OCI-LY3 (cell line): ENCODE measurements at regions not wholly inside any gene's neighbourhood (a gene's known extent, or its start where the extent isn't known, plus 50 kb on each side); places are given as distances from the start of the nearest gene placed in this dataset.

Source experiments
- H2AFZ ChIP-seq: fragments of 200-600, 300-600 bp; shearing (Covaris generic); 2 replicates; pipeline ENCODE4 v1.6.0; 2014; ENCODE audit warnings: antibody characterized with exemption, low read depth, low read length
- H3K27ac ChIP-seq: fragments of 200-600, 300-600 bp; sonication (generic); 2 replicates; pipeline ENCODE4 v1.5.1; 2014; ENCODE audit warnings: mild to moderate bottlenecking, low read length, moderate library complexity, mixed read lengths
- H3K27me3 ChIP-seq: fragments of 200-600, 300-600 bp; sonication (generic); 2 replicates; pipeline ENCODE4 v1.6.1; 2014; ENCODE audit warnings: low read depth, low read length, mixed read lengths
- H3K36me3 ChIP-seq: fragments of 200-600, 300-600 bp; sonication (generic); replicated peaks from 2 replicates; pipeline ENCODE3; 2014; ENCODE audit warnings: low read depth, low read length, mixed read lengths
- H3K4me1 ChIP-seq: fragments of 300-600, 200-600 bp; sonication (generic); 2 replicates; pipeline ENCODE4 v1.6.1; 2014; ENCODE audit warnings: low read length, mixed read lengths
- H3K4me2 ChIP-seq: fragments of 200-600, 300-600 bp; sonication (generic); 2 replicates; pipeline ENCODE4 v1.6.1; 2014; ENCODE audit warnings: low read length, mixed read lengths
- H3K4me3 ChIP-seq: fragments of 300-600, 200-600 bp; sonication (generic); 2 replicates; pipeline ENCODE4 v1.5.1; 2014; ENCODE audit warnings: antibody characterized with exemption, mild to moderate bottlenecking, low read length, moderate library complexity
- H3K79me2 ChIP-seq: fragments of 300-600, 200-600 bp; shearing (Covaris generic); 2 replicates; pipeline ENCODE4 v1.6.1; 2014; ENCODE audit warnings: mild to moderate bottlenecking, low read length, mixed read lengths
- H3K9ac ChIP-seq: fragments of 300-600, 200-600 bp; shearing (Covaris generic); 2 replicates; pipeline ENCODE4 v1.6.0; 2014; ENCODE audit warnings: mild to moderate bottlenecking, low read length, moderate library complexity
- H3K9me3 ChIP-seq: fragments of 200-600, 300-600 bp; shearing (Covaris generic); 2 replicates; pipeline ENCODE4 v1.6.1; 2014; ENCODE audit warnings: low read length, mixed read lengths; ENCODE audit not compliant: insufficient read depth
- H4K20me1 ChIP-seq: fragments of 200-600, 300-600 bp; sonication (generic); 2 replicates; pipeline ENCODE4 v1.6.1; 2016; ENCODE audit warnings: low read length, mixed read lengths; ENCODE audit not compliant: insufficient read depth
- EZH2phosphoT487 ChIP-seq: fragments of 200-600 bp; shearing (Covaris generic); IDR thresholded peaks from 2 replicates; pipeline ENCODE4 v1.6.1; 2018; ENCODE audit warnings: antibody characterized with exemption, mixed run types, low read depth
- TF ChIP-seq, protein P1 (sequence below): fragments of 200-600, 300-600 bp; sonication (generic); IDR thresholded peaks from 2 replicates; pipeline ENCODE4 v1.5.1; 2014; ENCODE audit warnings: antibody characterized with exemption, low read length, low read depth

GRCh38 chr20:60934724-60935123, 317.3 kb upstream of the CDH4 start:
- H3K27ac ChIP-seq, result no peak overlapping the region
- no peak overlapping the region for H3K9ac ChIP-seq
- peaks cover 34% of the 10 kb centered on the region for H3K27me3 ChIP-seq
- H3K79me2 ChIP-seq, result no peaks in the 10 kb centered on the region
- H3K9me3 ChIP-seq, result no peaks in the 10 kb centered on the region
- H4K20me1 ChIP-seq, result no peaks in the 10 kb centered on the region
- TF ChIP-seq EZH2phosphoT487, result no peak
- TF ChIP-seq, protein P1, sequence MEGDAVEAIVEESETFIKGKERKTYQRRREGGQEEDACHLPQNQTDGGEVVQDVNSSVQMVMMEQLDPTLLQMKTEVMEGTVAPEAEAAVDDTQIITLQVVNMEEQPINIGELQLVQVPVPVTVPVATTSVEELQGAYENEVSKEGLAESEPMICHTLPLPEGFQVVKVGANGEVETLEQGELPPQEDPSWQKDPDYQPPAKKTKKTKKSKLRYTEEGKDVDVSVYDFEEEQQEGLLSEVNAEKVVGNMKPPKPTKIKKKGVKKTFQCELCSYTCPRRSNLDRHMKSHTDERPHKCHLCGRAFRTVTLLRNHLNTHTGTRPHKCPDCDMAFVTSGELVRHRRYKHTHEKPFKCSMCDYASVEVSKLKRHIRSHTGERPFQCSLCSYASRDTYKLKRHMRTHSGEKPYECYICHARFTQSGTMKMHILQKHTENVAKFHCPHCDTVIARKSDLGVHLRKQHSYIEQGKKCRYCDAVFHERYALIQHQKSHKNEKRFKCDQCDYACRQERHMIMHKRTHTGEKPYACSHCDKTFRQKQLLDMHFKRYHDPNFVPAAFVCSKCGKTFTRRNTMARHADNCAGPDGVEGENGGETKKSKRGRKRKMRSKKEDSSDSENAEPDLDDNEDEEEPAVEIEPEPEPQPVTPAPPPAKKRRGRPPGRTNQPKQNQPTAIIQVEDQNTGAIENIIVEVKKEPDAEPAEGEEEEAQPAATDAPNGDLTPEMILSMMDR, result no peak
- no peak overlapping the region for H3K4me2 ChIP-seq
- no peaks in the 10 kb centered on the region for H3K4me1 ChIP-seq
- H2AFZ ChIP-seq, result no peak overlapping the region
- no peak overlapping the region for H3K4me3 ChIP-seq
- no peaks in the 10 kb centered on the region for H3K36me3 ChIP-seq

DNA sequence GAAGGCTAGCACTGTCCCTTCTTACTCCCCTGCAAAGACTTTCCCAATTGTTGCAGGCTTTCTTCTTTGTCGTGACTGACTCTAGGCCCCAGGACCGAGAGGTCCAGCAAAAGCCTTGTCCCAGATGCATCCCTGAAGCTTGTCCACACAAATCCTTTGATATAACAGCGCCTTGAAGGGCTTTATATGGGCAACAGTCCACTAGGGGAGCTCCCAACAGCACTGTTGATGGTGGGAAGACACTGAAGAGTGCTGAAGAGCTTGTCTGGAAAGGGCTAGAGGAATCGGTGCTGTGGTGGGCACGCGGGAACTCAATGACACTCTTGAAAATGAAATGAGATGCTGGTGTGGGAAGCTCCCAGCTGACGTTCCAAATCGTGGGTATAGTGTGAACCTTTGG, 316.1 kb upstream of the CDH4 start:
- Histone ChIP-seq H3K9ac (no peak overlapping the region), H2AFZ (no peak overlapping the region), H3K36me3 (no peaks in the 10 kb centered on the region), H4K20me1 (no peaks in the 10 kb centered on the region), H3K79me2 (no peaks in the 10 kb centered on the region), H3K9me3 (no peaks in the 10 kb centered on the region; the same call in 1 of the 2 replicates), H3K27me3 (peaks cover 22% of the 10 kb centered on the region), H3K4me2 (no peak overlapping the region), H3K4me1 (no peaks in the 10 kb centered on the region), H3K4me3 (no peak overlapping the region), H3K27ac (no peak overlapping the region)
- no peak for TF ChIP-seq EZH2phosphoT487
- TF ChIP-seq, protein P1, result no peak; the same call in 1 of the 2 replicates

DNA sequence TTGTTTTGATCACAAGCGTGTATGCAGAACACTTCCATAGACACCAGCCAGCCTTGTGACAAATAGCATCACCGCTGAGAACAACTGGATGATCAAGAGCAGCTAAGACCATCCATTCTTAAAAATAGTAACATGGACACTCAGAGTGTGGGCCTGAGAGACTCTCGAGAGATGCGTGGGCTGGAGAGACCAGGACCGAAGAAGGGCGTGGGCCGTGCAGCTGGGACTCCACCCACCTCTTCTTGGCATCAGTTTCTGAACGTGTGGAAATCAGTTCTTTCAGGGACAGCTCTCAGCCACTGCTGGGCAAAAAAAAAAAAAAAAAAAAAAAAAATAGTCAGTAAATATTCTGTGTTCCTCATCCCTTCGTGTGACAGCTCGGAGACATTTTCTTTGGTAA, 314.5 kb upstream of the CDH4 start:
- no peak overlapping the region for H2AFZ ChIP-seq
- H3K27me3 ChIP-seq, result peaks cover 7% of the 10 kb centered on the region
- no peak overlapping the region for H3K27ac ChIP-seq
- no peaks in the 10 kb centered on the region for H3K36me3 ChIP-seq
- H3K4me2 ChIP-seq, result no peak overlapping the region
- H3K4me1 ChIP-seq, result no peaks in the 10 kb centered on the region
- no peaks in the 10 kb centered on the region; the same call in 1 of the 2 replicates for H3K9me3 ChIP-seq
- no peak overlapping the region for H3K4me3 ChIP-seq
- no peaks in the 10 kb centered on the region for H3K79me2 ChIP-seq
- no peak overlapping the region for H3K9ac ChIP-seq
- TF ChIP-seq EZH2phosphoT487, result no peak
- TF ChIP-seq, protein P1, result no peak
- H4K20me1 ChIP-seq, result no peaks in the 10 kb centered on the region

DNA sequence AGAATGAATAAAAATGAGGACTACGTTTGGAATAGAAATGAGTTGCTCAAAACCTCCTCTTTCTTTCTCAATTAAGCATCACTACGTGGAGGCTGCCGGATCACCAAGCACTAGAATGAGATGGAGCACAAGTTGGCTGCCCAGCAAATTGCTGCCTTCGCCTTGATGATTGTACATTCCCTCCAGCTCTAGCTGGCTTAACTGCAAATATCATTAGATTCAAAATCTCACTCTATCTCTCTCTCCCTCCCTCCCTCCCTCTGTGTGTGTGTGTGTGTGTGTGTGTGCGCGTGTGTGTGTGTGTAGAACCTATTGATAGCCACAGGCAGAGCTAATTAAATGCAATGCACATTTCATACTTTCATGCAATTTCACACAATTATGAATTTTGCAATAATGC, 310.7 kb upstream of the CDH4 start:
- Histone ChIP-seq H2AFZ (no peak overlapping the region), H3K79me2 (no peaks in the 10 kb centered on the region), H3K27me3 (peaks cover 4% of the 10 kb centered on the region; the same call in 1 of the 2 replicates), H3K4me3 (no peak overlapping the region), H3K4me1 (no peaks in the 10 kb centered on the region), H3K9ac (no peak overlapping the region), H3K36me3 (no peaks in the 10 kb centered on the region), H3K9me3 (no peaks in the 10 kb centered on the region; the same call in 1 of the 2 replicates), H3K27ac (no peak overlapping the region), H4K20me1 (no peaks in the 10 kb centered on the region), H3K4me2 (no peak overlapping the region)
- TF ChIP-seq, protein P1, result no peak
- no peak for TF ChIP-seq EZH2phosphoT487
